WTC11 (cell line): ENCODE measurements at regions not wholly inside any gene's neighbourhood (a gene's known extent, or its start where the extent isn't known, plus 50 kb on each side); places are given as distances from the start of the nearest gene placed in this dataset.

Experiments used
- SP1 ChIP-seq: sonication (generic); formaldehyde crosslinking; conservative IDR thresholded peaks from 2 replicates; pipeline ENCODE4 v1.8.1; 2022; ENCODE audit warnings: missing genetic modification reagents
- TF ChIP-seq, protein P1 (sequence below): sonication (generic); formaldehyde crosslinking; IDR thresholded peaks from 2 replicates; pipeline ENCODE4 v1.8.0; 2022; ENCODE audit warnings: mild to moderate bottlenecking, missing genetic modification reagents
- TF ChIP-seq, protein P2 (sequence below): fragments of 200-600 bp; IDR thresholded peaks from 2 replicates; pipeline ENCODE4 v1.8.0; 2022; ENCODE audit warnings: antibody characterized with exemption
- TF ChIP-seq, protein P3 (sequence below): sonication (generic); formaldehyde crosslinking; IDR thresholded peaks from 2 replicates; pipeline ENCODE4 v1.8.1; 2023; ENCODE audit warnings: mild to moderate bottlenecking, missing genetic modification reagents, borderline replicate concordance
- TF ChIP-seq, protein P4 (sequence below): sonication (generic); formaldehyde crosslinking; IDR thresholded peaks from 2 replicates; pipeline ENCODE4 v1.8.0; 2022; ENCODE audit warnings: mild to moderate bottlenecking, missing genetic modification reagents

DNA sequence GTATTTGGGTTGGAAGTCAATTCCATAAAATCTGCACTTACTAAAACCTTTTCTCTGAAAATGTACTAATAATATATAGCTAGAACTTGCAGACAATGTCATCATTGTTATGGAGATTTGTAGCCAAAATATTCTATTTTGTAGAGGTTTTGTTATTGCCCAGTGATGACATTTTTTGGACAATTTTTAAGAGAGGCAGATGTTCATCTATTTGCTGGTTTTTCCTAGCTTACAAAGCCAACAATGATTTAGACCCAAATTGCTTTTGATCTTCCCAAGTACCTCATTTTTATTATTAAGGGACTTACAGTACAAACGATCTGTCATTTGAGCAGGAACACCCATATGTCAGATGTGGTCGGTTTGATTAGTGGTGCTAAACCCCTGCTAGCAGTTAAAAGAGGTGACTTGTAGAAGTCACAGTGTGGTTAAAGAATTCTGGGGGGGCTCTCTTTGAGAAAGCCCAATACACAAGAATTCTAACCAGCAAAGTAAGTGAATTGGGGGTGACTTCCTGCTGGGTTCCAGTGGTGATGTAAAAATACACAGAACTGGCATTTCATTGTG is 136.2 kb downstream of the KIT start:
- TF ChIP-seq, protein P1, sequence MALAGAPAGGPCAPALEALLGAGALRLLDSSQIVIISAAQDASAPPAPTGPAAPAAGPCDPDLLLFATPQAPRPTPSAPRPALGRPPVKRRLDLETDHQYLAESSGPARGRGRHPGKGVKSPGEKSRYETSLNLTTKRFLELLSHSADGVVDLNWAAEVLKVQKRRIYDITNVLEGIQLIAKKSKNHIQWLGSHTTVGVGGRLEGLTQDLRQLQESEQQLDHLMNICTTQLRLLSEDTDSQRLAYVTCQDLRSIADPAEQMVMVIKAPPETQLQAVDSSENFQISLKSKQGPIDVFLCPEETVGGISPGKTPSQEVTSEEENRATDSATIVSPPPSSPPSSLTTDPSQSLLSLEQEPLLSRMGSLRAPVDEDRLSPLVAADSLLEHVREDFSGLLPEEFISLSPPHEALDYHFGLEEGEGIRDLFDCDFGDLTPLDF: no peak
- TF ChIP-seq, protein P2, sequence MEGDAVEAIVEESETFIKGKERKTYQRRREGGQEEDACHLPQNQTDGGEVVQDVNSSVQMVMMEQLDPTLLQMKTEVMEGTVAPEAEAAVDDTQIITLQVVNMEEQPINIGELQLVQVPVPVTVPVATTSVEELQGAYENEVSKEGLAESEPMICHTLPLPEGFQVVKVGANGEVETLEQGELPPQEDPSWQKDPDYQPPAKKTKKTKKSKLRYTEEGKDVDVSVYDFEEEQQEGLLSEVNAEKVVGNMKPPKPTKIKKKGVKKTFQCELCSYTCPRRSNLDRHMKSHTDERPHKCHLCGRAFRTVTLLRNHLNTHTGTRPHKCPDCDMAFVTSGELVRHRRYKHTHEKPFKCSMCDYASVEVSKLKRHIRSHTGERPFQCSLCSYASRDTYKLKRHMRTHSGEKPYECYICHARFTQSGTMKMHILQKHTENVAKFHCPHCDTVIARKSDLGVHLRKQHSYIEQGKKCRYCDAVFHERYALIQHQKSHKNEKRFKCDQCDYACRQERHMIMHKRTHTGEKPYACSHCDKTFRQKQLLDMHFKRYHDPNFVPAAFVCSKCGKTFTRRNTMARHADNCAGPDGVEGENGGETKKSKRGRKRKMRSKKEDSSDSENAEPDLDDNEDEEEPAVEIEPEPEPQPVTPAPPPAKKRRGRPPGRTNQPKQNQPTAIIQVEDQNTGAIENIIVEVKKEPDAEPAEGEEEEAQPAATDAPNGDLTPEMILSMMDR: no peak
- no peak for TF ChIP-seq SP1 (CRISPR knock-in tag)
- TF ChIP-seq, protein P3, sequence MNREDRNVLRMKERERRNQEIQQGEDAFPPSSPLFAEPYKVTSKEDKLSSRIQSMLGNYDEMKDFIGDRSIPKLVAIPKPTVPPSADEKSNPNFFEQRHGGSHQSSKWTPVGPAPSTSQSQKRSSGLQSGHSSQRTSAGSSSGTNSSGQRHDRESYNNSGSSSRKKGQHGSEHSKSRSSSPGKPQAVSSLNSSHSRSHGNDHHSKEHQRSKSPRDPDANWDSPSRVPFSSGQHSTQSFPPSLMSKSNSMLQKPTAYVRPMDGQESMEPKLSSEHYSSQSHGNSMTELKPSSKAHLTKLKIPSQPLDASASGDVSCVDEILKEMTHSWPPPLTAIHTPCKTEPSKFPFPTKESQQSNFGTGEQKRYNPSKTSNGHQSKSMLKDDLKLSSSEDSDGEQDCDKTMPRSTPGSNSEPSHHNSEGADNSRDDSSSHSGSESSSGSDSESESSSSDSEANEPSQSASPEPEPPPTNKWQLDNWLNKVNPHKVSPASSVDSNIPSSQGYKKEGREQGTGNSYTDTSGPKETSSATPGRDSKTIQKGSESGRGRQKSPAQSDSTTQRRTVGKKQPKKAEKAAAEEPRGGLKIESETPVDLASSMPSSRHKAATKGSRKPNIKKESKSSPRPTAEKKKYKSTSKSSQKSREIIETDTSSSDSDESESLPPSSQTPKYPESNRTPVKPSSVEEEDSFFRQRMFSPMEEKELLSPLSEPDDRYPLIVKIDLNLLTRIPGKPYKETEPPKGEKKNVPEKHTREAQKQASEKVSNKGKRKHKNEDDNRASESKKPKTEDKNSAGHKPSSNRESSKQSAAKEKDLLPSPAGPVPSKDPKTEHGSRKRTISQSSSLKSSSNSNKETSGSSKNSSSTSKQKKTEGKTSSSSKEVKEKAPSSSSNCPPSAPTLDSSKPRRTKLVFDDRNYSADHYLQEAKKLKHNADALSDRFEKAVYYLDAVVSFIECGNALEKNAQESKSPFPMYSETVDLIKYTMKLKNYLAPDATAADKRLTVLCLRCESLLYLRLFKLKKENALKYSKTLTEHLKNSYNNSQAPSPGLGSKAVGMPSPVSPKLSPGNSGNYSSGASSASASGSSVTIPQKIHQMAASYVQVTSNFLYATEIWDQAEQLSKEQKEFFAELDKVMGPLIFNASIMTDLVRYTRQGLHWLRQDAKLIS (CRISPR knock-in tag): no peak
- TF ChIP-seq, protein P4, sequence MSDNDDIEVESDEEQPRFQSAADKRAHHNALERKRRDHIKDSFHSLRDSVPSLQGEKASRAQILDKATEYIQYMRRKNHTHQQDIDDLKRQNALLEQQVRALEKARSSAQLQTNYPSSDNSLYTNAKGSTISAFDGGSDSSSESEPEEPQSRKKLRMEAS: no peak
